GM10248 (cell line): ENCODE measurements at regions not wholly inside any gene's neighbourhood (a gene's known extent, or its start where the extent isn't known, plus 50 kb on each side); places are given as distances from the start of the nearest gene placed in this dataset.

Experiments
- CTCF ChIA-PET: fragments of 300-600 bp; sonication (Branson Sonifier 250); formaldehyde crosslinking; extraction: SDS; loops from one replicate; lab custom pipeline; 2021; ENCODE audit warnings: antibody characterized with exemption; lab: Yijun Ruan, JAX
- POLR2A ChIA-PET: fragments of 350-650 bp; sonication (Branson Sonifier 250); formaldehyde crosslinking; extraction: SDS; loops from one replicate; lab custom pipeline; 2020; ENCODE audit warnings: antibody characterized with exemption; lab: Yijun Ruan, JAX
- DNase-seq: peaks from one replicate; pipeline ENCODE4 v3.0.0; 2012; ENCODE audit errors: extremely low spot score
- CTCF ChIP-seq: IDR thresholded peaks from 2 replicates; pipeline ENCODE4 v1.5.1; 2012; ENCODE audit warnings: mild to moderate bottlenecking, low read depth; ENCODE audit errors: extremely low read depth, missing control alignments, control extremely low read depth

GRCh38 chr10:128540128-128540762, 414.0 kb upstream of the MKI67 start:
- no peak for TF ChIP-seq CTCF
- POLR2A ChIA-PET: no interaction called here

GRCh38 chr10:128540781-128541761, 414.8 kb upstream of the MKI67 start:
- DNase-seq: no peak
- CTCF ChIA-PET: no interaction called here

More at GRCh38 chr10:128540128-128540762, 414.0 kb upstream of the MKI67 start:
- DNase-seq: no peak
- CTCF ChIA-PET: interaction anchor here (1.4 kb wide), 1 partner anchor 11 kb away, joined by 5 read pairs; no protein-coding TSS in a partner anchor

GRCh38 chr10:128541926-128542475, 415.8 kb upstream of the MKI67 start:
- CTCF ChIA-PET: no interaction called here
- POLR2A ChIA-PET: no interaction called here
- no peak for TF ChIP-seq CTCF
- DNase-seq: no peak

More at GRCh38 chr10:128540781-128541761, 414.8 kb upstream of the MKI67 start:
- POLR2A ChIA-PET: no interaction called here
- TF ChIP-seq CTCF: peak; percentile 11

GRCh38 chr10:128542659-128543058, 416.4 kb upstream of the MKI67 start:
- CTCF ChIA-PET: no interaction called here
- POLR2A ChIA-PET: no interaction called here
- no peak for TF ChIP-seq CTCF
- DNase-seq: no peak

- POLR2A ChIA-PET: no interaction called here
- no peak for DNase-seq
- no peak for TF ChIP-seq CTCF
- CTCF ChIA-PET: no interaction called here
Measured at GRCh38 chr10:128543151-128543550, 416.9 kb upstream of the MKI67 start.

- ChIA-PET POLR2A (interaction anchor here (0.6 kb wide), 1 partner anchor 162 kb away, joined by 3 read pairs; no protein-coding TSS in a partner anchor), CTCF (interaction anchor here (0.9 kb wide), 1 partner anchor 334 kb away, joined by 3 read pairs; no protein-coding TSS in a partner anchor)
- TF ChIP-seq CTCF: no peak
- DNase-seq: no peak
Measured at GRCh38 chr10:128545216-128545615, 419.0 kb upstream of the MKI67 start.
